ENCODE measurements at regions not wholly inside any gene's neighbourhood (a gene's known extent, or its start where the extent isn't known, plus 50 kb on each side); places are given as distances from the start of the nearest gene placed in this dataset.

- TF ChIP-seq CTCF (IDR thresholded peaks at IDR 0.05; ENCODE audit: low read depth, low read length) (no peak), EZH2phosphoT487 (IDR thresholded peaks at IDR 0.05; ENCODE audit: low read depth) (no peak)
Measured at GRCh38 chr14:101464310-101464983, 96.8 kb upstream of the DIO3 start.

All from OCI-LY3 (cell line).